GM23338 (cell line): ENCODE measurements at regions not wholly inside any gene's neighbourhood (a gene's known extent, or its start where the extent isn't known, plus 50 kb on each side); places are given as distances from the start of the nearest gene placed in this dataset.

Source experiments
- ATAC-seq: fragments of 200-7000 bp; cut with Tn5 transposase; 3 replicates; pipeline ENCODE4 v1.9.1; 2020
- DNase-seq: peaks from one replicate; pipeline ENCODE4 v3.0.0-alpha.2; 2015; ENCODE audit warnings: low spot score
- H2AFZ ChIP-seq: fragments of 200-600 bp; sonication (generic); 2 replicates; pipeline ENCODE4 v1.8.0; 2016; ENCODE audit warnings: antibody characterized with exemption, mild to moderate bottlenecking, moderate library complexity
- H3F3A ChIP-seq: fragments of 200-600 bp; sonication (generic); replicated peaks from 2 replicates; pipeline ENCODE4 v1.8.0; 2017; ENCODE audit warnings: antibody characterized with exemption, mixed run types, low read depth
- H3K27ac ChIP-seq: fragments of 200-600 bp; sonication (generic); 2 replicates; pipeline ENCODE4 v1.6.1; 2016; ENCODE audit warnings: low read depth
- H3K27me3 ChIP-seq: fragments of 200-600 bp; sonication (generic); 2 replicates; pipeline ENCODE4 v1.8.0; 2016; ENCODE audit warnings: mild to moderate bottlenecking, mixed run types, moderate library complexity; ENCODE audit not compliant: insufficient read depth
- H3K36me3 ChIP-seq: fragments of 200-600 bp; sonication (generic); 2 replicates; pipeline ENCODE4 v1.8.0; 2016; ENCODE audit warnings: mild to moderate bottlenecking; ENCODE audit not compliant: insufficient read depth
- H3K4me1 ChIP-seq: fragments of 200-600 bp; sonication (generic); 2 replicates; pipeline ENCODE4 v1.8.0; 2016; ENCODE audit warnings: mild to moderate bottlenecking, moderate library complexity; ENCODE audit not compliant: insufficient read depth
- H3K4me2 ChIP-seq: fragments of 200-600 bp; sonication (generic); 2 replicates; pipeline ENCODE4 v1.7.1; 2017; ENCODE audit warnings: mixed run types
- H3K4me3 ChIP-seq: fragments of 200-600 bp; sonication (generic); 2 replicates; pipeline ENCODE4 v1.6.1; 2016; ENCODE audit warnings: mixed run types
- H3K79me2 ChIP-seq: fragments of 200-600 bp; sonication (generic); replicated peaks from 2 replicates; pipeline ENCODE4 v1.8.0; 2017; ENCODE audit warnings: mild to moderate bottlenecking; ENCODE audit not compliant: insufficient read depth
- H3K9me2 ChIP-seq: fragments of 200-600 bp; sonication (generic); 2 replicates; pipeline ENCODE4 v1.8.0; 2017; ENCODE audit not compliant: insufficient read depth
- H4K20me1 ChIP-seq: fragments of 200-600 bp; sonication (generic); replicated peaks from 2 replicates; pipeline ENCODE4 v1.8.0; 2017; ENCODE audit warnings: mild to moderate bottlenecking; ENCODE audit not compliant: insufficient read depth
- H3K27ac Mint-ChIP-seq: 2 replicates; pipeline ENCODE4 v1.8.0; 2020; ENCODE audit warnings: inconsistent platforms, mild to moderate bottlenecking, moderate library complexity, mixed read lengths
- H3K27me3 Mint-ChIP-seq: 3 replicates; pipeline ENCODE4 v1.8.0; 2022; ENCODE audit warnings: low read depth, mild to moderate bottlenecking, moderate library complexity, mixed read lengths, inconsistent platforms; ENCODE audit not compliant: insufficient read depth, poor library complexity
- H3K36me3 Mint-ChIP-seq: 3 replicates; pipeline ENCODE4 v1.8.0; 2021; ENCODE audit warnings: low read depth, mild to moderate bottlenecking, inconsistent platforms, moderate library complexity, mixed read lengths
- H3K4me1 Mint-ChIP-seq: 3 replicates; pipeline ENCODE4 v1.8.0; 2020; ENCODE audit warnings: mild to moderate bottlenecking, inconsistent platforms, mixed read lengths
- H3K4me3 Mint-ChIP-seq: 3 replicates; pipeline ENCODE4 v1.8.0; 2021; ENCODE audit warnings: moderate library complexity, mild to moderate bottlenecking, inconsistent platforms, mixed read lengths
- H3K9me3 Mint-ChIP-seq: 3 replicates; pipeline ENCODE4 v1.8.0; 2020; ENCODE audit warnings: moderate library complexity, mild to moderate bottlenecking, inconsistent platforms, mixed read lengths
- CREB1 ChIP-seq: fragments of 250-450 bp; sonication (Bioruptor Pico); IDR thresholded peaks from 2 replicates; pipeline ENCODE4 v1.5.0; 2020; ENCODE audit warnings: low read depth, mild to moderate bottlenecking, moderate library complexity
- STAT1 ChIP-seq: IDR thresholded peaks from one replicate; pipeline ENCODE4 v1.6.1; 2016; ENCODE audit warnings: antibody characterized with exemption; ENCODE audit not compliant: unreplicated experiment
- ZNF114 ChIP-seq: fragments of 250-450 bp; sonication (Bioruptor Pico); IDR thresholded peaks from 2 replicates; pipeline ENCODE4 v1.5.0; 2020; ENCODE audit warnings: mild to moderate bottlenecking, moderate library complexity
- ZNF331 ChIP-seq: fragments of 250-450 bp; sonication (Bioruptor Pico); IDR thresholded peaks from 2 replicates; pipeline ENCODE4 v1.5.0; 2020; ENCODE audit warnings: low read depth, mild to moderate bottlenecking, moderate library complexity
- TF ChIP-seq, protein P1 (sequence below): fragments of 250-450 bp; sonication (Bioruptor Pico); IDR thresholded peaks from 2 replicates; pipeline ENCODE4 v1.5.0; 2020; ENCODE audit warnings: mild to moderate bottlenecking, moderate library complexity
- TF ChIP-seq, protein P2 (sequence below), 2 experiments: fragments of 200-600 bp in 1 of 2; sonication (generic) in 1 of 2; conservative IDR thresholded peaks; 2 replicates each; pipeline versions ENCODE4 v1.5.1 to v1.6.1; 2016 to 2017; ENCODE audit warnings: antibody characterized with exemption in 2 of 2, low read depth in 2 of 2, mild to moderate bottlenecking in 2 of 2, moderate library complexity in 1 of 2
- TF ChIP-seq, protein P3 (sequence below): IDR thresholded peaks from one replicate; pipeline ENCODE4 v1.6.1; 2018; ENCODE audit warnings: antibody characterized with exemption; ENCODE audit not compliant: unreplicated experiment

DNA sequence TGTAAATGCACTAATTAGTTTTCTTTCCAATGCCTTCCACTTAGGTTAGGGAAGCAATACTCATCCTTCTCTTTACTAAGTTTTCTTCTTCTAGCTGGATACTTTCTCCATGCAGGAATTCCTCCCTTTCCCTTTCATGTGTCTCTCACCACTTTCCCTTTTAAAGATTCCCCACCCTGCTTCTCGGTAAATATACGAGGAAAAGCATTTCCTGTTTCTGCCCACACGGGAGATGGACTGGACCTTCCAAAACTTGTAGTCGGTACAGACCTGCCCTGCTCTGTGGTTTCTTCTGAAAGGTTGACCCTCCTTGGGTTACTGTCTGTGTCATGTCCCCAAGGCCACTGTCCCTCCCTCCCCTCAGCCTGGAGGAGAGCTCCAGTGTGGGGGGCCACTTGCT is 58.9 kb upstream of the LYZL2 start (continued):
- TF ChIP-seq, protein P1, sequence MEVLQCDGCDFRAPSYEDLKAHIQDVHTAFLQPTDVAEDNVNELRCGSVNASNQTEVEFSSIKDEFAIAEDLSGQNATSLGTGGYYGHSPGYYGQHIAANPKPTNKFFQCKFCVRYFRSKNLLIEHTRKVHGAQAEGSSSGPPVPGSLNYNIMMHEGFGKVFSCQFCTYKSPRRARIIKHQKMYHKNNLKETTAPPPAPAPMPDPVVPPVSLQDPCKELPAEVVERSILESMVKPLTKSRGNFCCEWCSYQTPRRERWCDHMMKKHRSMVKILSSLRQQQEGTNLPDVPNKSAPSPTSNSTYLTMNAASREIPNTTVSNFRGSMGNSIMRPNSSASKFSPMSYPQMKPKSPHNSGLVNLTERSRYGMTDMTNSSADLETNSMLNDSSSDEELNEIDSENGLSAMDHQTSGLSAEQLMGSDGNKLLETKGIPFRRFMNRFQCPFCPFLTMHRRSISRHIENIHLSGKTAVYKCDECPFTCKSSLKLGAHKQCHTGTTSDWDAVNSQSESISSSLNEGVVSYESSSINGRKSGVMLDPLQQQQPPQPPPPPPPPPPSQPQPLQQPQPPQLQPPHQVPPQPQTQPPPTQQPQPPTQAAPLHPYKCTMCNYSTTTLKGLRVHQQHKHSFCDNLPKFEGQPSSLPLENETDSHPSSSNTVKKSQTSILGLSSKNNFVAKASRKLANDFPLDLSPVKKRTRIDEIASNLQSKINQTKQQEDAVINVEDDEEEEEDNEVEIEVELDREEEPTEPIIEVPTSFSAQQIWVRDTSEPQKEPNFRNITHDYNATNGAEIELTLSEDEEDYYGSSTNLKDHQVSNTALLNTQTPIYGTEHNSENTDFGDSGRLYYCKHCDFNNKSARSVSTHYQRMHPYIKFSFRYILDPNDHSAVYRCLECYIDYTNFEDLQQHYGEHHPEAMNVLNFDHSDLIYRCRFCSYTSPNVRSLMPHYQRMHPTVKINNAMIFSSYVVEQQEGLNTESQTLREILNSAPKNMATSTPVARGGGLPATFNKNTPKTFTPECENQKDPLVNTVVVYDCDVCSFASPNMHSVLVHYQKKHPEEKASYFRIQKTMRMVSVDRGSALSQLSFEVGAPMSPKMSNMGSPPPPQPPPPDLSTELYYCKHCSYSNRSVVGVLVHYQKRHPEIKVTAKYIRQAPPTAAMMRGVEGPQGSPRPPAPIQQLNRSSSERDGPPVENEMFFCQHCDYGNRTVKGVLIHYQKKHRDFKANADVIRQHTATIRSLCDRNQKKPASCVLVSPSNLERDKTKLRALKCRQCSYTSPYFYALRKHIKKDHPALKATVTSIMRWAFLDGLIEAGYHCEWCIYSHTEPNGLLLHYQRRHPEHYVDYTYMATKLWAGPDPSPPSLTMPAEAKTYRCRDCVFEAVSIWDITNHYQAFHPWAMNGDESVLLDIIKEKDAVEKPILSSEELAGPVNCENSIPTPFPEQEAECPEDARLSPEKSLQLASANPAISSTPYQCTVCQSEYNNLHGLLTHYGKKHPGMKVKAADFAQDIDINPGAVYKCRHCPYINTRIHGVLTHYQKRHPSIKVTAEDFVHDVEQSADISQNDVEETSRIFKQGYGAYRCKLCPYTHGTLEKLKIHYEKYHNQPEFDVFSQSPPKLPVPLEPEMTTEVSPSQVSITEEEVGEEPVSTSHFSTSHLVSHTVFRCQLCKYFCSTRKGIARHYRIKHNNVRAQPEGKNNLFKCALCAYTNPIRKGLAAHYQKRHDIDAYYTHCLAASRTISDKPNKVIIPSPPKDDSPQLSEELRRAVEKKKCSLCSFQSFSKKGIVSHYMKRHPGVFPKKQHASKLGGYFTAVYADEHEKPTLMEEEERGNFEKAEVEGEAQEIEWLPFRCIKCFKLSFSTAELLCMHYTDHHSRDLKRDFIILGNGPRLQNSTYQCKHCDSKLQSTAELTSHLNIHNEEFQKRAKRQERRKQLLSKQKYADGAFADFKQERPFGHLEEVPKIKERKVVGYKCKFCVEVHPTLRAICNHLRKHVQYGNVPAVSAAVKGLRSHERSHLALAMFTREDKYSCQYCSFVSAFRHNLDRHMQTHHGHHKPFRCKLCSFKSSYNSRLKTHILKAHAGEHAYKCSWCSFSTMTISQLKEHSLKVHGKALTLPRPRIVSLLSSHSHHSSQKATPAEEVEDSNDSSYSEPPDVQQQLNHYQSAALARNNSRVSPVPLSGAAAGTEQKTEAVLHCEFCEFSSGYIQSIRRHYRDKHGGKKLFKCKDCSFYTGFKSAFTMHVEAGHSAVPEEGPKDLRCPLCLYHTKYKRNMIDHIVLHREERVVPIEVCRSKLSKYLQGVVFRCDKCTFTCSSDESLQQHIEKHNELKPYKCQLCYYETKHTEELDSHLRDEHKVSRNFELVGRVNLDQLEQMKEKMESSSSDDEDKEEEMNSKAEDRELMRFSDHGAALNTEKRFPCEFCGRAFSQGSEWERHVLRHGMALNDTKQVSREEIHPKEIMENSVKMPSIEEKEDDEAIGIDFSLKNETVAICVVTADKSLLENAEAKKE (CRISPR knock-in tag): no peak

DNA sequence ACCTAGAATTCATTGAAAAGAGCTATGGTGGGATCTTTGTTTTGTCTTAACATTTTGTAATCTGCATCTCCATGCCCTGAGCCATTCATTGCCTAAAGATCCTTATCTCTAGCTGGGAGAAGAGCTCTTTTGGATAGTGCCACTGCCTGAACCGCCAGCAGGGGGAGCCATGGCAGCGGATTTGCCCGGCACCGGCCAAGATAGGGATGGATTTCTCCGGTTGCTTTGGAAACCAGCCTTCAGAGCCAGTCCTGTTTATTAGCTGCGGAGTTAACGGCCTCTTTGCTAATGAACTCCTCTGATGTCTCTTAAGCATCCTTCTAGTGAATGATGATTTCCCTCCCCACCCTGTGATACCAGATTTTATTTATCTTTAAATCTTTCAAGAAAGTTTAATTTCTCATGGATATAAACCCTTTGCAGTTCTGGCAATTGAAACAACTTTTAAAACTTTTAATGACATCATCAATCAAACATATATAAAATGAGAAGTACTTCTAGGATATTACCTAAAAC is 58.2 kb upstream of the LYZL2 start:
- Mint-ChIP-seq H3K36me3 (no peaks in the 10 kb centered on the region), H3K4me1 (peaks cover 16% of the 10 kb centered on the region), H3K27me3 (peaks cover 6% of the 10 kb centered on the region), H3K4me3 (no peak overlapping the region), H3K9me3 (no peaks in the 10 kb centered on the region), H3K27ac (0 out of 2 replicates have a peak overlapping the region, but pooled peaks have one; percentile 47)
- no peaks in the 10 kb centered on the region for H4K20me1 ChIP-seq
- no peaks in the 10 kb centered on the region for H3K36me3 ChIP-seq
- H3K27me3 ChIP-seq: no peaks in the 10 kb centered on the region
- peaks cover 19% of the 10 kb centered on the region for H3K4me1 ChIP-seq
- H2AFZ ChIP-seq: no peak overlapping the region
- H3F3A ChIP-seq: no peaks in the 10 kb centered on the region
- no peak overlapping the region for H3K4me3 ChIP-seq
- ATAC-seq (peak; percentile 99), DNase-seq (peak; percentile 92)
- H3K9me2 ChIP-seq: no peaks in the 10 kb centered on the region
- H3K4me2 ChIP-seq: no peak overlapping the region
- no peak overlapping the region for H3K27ac ChIP-seq
- H3K79me2 ChIP-seq: no peaks in the 10 kb centered on the region
- TF ChIP-seq ZNF114 (CRISPR knock-in tag): no peak
- TF ChIP-seq STAT1: no peak
- TF ChIP-seq CREB1 (CRISPR knock-in tag): no peak
- TF ChIP-seq, protein P2, sequence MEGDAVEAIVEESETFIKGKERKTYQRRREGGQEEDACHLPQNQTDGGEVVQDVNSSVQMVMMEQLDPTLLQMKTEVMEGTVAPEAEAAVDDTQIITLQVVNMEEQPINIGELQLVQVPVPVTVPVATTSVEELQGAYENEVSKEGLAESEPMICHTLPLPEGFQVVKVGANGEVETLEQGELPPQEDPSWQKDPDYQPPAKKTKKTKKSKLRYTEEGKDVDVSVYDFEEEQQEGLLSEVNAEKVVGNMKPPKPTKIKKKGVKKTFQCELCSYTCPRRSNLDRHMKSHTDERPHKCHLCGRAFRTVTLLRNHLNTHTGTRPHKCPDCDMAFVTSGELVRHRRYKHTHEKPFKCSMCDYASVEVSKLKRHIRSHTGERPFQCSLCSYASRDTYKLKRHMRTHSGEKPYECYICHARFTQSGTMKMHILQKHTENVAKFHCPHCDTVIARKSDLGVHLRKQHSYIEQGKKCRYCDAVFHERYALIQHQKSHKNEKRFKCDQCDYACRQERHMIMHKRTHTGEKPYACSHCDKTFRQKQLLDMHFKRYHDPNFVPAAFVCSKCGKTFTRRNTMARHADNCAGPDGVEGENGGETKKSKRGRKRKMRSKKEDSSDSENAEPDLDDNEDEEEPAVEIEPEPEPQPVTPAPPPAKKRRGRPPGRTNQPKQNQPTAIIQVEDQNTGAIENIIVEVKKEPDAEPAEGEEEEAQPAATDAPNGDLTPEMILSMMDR (conservative IDR thresholded peaks at IDR 0.05; ENCODE audit: low read depth in 2 of 2): peak; percentile 92 to 97
- TF ChIP-seq, protein P3, sequence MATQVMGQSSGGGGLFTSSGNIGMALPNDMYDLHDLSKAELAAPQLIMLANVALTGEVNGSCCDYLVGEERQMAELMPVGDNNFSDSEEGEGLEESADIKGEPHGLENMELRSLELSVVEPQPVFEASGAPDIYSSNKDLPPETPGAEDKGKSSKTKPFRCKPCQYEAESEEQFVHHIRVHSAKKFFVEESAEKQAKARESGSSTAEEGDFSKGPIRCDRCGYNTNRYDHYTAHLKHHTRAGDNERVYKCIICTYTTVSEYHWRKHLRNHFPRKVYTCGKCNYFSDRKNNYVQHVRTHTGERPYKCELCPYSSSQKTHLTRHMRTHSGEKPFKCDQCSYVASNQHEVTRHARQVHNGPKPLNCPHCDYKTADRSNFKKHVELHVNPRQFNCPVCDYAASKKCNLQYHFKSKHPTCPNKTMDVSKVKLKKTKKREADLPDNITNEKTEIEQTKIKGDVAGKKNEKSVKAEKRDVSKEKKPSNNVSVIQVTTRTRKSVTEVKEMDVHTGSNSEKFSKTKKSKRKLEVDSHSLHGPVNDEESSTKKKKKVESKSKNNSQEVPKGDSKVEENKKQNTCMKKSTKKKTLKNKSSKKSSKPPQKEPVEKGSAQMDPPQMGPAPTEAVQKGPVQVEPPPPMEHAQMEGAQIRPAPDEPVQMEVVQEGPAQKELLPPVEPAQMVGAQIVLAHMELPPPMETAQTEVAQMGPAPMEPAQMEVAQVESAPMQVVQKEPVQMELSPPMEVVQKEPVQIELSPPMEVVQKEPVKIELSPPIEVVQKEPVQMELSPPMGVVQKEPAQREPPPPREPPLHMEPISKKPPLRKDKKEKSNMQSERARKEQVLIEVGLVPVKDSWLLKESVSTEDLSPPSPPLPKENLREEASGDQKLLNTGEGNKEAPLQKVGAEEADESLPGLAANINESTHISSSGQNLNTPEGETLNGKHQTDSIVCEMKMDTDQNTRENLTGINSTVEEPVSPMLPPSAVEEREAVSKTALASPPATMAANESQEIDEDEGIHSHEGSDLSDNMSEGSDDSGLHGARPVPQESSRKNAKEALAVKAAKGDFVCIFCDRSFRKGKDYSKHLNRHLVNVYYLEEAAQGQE: no peak
- no peak for TF ChIP-seq ZNF331 (CRISPR knock-in tag)
